GM12864 (cell line): ENCODE measurements at regions not wholly inside any gene's neighbourhood (a gene's known extent, or its start where the extent isn't known, plus 50 kb on each side); places are given as distances from the start of the nearest gene placed in this dataset.

Experiments
- DNase-seq: peaks from one replicate; pipeline ENCODE4 v3.0.0-alpha.2; 2011; ENCODE audit warnings: low read depth
- H3K4me3 ChIP-seq: 2 replicates; pipeline ENCODE4 v1.5.1; 2011; ENCODE audit warnings: mild to moderate bottlenecking, low read depth, low read length, control low read depth
- TF ChIP-seq, protein P1 (sequence below): IDR thresholded peaks from 2 replicates; pipeline ENCODE4 v1.5.1; 2011; ENCODE audit warnings: low read depth, mild to moderate bottlenecking, moderate library complexity, low read length, control low read depth, inconsistent platforms; ENCODE audit errors: missing control alignments

DNA sequence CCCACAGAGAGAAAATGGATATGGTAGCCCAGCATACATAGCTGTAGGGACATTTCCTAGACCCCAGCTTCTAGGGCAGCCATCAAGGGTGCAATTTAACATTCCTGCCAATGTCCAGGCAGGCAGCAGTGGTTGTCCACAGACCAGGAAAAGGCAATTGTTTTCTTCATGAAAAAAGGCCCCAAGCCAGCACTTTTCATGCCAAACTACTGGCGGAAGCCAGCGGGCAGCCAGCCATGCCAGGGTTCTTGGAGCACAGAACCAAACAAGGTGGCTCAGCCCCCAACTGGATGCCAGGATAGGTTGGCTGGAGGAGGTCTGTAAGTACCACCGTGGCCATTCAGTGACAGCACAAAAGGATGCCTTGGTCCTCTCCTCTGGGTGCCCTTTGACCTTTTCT, 94.6 kb downstream of the BANF2 start:
- no peak for DNase-seq
- H3K4me3 ChIP-seq: no peak overlapping the region
- TF ChIP-seq, protein P1, sequence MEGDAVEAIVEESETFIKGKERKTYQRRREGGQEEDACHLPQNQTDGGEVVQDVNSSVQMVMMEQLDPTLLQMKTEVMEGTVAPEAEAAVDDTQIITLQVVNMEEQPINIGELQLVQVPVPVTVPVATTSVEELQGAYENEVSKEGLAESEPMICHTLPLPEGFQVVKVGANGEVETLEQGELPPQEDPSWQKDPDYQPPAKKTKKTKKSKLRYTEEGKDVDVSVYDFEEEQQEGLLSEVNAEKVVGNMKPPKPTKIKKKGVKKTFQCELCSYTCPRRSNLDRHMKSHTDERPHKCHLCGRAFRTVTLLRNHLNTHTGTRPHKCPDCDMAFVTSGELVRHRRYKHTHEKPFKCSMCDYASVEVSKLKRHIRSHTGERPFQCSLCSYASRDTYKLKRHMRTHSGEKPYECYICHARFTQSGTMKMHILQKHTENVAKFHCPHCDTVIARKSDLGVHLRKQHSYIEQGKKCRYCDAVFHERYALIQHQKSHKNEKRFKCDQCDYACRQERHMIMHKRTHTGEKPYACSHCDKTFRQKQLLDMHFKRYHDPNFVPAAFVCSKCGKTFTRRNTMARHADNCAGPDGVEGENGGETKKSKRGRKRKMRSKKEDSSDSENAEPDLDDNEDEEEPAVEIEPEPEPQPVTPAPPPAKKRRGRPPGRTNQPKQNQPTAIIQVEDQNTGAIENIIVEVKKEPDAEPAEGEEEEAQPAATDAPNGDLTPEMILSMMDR: no peak

DNA sequence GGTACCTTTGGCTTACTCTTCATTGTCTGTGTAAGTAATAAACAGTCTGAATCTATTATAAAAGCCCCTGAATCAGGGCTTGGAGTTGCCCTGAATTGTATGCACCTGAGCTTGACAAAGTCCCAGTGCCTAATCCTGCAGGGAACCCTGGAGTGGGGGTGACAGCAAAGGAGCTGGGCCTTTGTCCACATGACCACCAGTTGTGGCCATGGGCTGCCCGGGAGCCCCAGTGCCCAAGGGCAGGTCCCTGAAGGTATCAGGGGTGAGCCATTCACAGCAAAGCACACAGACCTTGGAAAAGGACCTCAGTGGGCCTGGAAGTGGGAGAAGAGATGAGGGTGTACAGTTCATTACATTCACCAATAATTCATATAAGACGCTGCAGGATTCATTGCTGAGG, 94.2 kb downstream of the BANF2 start:
- no peak overlapping the region for H3K4me3 ChIP-seq
- TF ChIP-seq, protein P1: no peak
- no peak for DNase-seq

DNA sequence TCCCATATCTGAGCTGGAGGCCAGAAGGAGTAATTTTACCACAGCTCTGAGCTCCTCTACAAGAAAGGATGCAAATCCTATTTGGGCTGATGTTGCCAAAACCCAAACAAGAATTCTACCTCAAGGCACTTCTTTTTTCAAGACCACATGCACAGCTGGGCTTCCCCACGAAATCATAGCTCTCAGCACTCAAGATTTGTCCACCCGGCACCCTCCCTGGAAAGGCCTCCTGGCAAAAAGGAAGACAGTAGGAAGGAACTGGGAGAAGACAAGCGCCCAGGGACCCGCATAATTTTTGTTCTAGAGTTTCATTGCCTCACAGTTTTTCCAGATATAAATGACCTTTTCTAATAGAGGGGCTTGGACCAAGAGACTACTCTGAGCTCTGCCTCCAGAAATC, 90.5 kb downstream of the BANF2 start:
- TF ChIP-seq, protein P1: no peak
- H3K4me3 ChIP-seq: no peak overlapping the region
- no peak for DNase-seq

DNA sequence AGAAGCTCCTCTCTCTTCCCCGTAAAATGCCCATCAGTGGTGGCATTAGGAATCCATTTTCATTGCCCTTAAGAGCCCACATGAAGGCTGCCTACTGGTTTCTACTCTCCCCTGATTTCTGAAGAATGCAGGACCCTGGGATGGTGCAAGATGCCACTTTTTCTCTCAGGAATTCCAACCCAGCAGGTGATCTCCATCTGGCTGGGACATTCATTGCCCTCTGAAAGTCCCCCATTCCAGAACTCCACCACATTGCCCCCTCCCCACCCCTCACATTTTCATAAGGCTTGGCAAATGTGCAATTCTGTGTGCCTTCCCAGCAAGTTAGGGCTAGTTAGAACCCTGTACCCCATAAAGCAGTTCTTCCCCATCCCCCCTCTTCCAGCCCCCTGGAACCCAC, 88.0 kb downstream of the BANF2 start:
- TF ChIP-seq, protein P1: no peak
- DNase-seq: no peak

DNA sequence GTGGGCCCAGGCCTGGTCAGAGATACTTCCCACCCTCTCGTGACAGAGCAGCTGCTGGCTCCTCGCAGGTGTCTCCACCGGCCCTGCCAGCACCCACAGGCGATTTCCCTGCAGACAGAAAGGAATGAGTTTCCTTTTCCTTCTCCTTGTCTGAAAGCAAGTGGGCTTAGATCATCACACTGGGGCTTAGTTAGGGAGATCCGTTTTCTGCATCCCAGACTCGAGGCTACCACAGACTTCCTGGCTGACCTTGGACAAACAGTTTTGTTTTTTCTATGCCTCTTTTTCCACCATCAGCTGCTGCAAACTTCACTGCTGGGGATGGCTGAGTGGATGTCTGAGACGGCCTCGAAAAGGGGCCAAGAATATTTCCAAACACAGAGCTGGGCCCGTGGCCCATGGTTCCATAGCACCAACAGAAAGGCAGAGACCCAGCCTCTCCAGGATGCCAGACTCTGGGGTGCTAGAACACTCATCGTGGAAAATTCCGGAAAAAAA, 86.5 kb downstream of the BANF2 start:
- DNase-seq: no peak
- TF ChIP-seq, protein P1: no peak
- H3K4me3 ChIP-seq: no peak overlapping the region

More for the DNA sequence above, 88.0 kb downstream of the BANF2 start:
- no peak overlapping the region for H3K4me3 ChIP-seq
